HG03095 (cell line): ENCODE measurements at regions not wholly inside any gene's neighbourhood (a gene's known extent, or its start where the extent isn't known, plus 50 kb on each side); places are given as distances from the start of the nearest gene placed in this dataset.

Source experiments
- ATAC-seq: cut with Tn5 transposase; IDR thresholded peaks from one replicate; pipeline ENCODE4 v1.9.1; 2021; ENCODE audit warnings: moderate library complexity; ENCODE audit not compliant: unreplicated experiment

DNA sequence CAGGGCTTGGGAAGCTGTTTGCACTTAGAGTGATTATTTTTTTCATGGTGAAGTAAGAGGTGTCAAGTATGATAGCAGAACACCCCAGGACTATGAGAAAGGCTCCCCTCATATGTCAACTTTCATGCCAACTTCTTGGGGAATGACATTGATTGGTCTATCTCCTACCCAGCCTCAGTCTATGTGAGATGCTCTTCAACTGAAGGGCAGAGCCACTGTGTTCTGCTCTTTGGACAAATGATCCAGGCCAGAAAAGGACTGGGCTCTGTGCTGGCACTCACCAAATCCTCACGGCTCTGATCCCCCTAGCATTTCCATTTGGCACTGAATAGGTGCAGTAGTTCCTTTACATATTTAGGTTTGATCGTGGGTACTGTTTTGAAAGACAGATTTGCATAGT, 151.1 kb downstream of the DMRT2 start:
- ATAC-seq: no peak

DNA sequence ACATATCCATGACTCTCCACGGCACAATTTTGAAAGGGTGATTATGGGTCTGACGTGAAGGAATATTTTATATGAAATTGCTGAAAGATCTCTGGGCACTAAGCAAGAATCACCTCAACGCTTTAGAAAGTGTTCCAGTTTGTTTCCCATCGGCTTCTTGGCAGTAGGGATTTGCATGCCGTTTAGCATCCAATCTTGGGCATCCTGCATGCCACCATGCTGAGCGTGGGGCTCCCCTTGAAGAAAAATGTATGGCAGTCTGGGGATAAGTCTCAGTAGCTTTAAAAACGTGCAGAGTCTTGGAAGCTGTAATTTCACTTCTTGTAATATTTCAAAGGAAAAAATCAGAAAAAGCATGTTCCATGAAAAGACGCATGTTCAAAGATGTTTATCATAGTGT, 151.7 kb downstream of the DMRT2 start:
- ATAC-seq: no peak

DNA sequence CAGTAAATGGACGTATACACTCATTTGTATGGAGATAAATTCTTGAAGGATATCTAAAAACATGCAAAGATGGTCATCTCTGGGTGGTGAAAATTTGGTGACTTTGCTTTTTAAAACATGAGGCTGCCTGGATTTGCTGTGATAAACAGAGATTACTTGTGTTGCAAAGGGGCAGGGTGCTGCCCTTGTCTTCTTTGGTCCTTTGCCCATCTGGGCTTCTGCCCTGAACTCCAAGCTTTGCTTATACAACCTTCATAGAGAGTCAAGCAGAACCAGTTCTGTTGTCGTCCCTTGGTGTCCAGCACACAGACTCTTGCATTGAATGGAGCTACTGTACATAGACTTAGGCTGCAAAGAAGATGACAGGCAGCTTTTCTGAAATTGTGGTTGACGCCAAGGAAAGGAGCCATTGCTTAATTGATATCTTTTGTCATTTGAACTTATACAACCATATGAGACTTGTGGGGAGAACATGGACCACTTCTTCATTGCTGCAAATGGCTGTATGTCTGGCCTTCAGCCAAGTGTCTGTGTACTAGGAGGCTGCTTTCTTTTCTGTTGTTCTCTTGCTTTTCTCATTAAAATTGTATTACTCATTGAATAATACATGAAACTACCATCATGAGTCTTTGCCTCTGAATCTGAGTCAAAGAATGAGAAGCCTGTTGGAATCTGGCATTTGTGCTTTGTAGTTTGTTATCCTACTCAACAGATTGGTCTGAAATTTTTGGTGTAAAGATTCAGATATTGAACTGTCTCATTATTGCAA, 152.5 kb downstream of the DMRT2 start:
- ATAC-seq: no peak

DNA sequence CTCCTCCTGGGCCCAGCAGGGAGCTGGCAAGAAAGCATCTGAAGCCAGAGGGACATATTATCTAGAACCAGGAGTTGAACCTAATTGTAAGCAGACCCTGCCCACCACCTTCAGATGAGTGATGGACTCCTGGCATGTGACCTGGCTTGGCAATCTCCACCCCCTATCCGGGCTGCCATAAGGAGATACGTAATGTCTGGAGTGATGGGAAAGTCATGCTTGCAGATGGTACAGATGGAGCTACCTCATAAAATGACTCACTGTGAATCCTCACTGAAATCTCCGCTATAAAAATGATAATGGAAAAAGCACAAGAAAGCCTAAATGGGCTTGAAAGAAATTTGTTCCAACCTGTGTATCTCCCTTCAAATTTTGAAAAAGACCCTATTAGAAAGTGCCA, 157.5 kb downstream of the DMRT2 start:
- ATAC-seq: no peak

DNA sequence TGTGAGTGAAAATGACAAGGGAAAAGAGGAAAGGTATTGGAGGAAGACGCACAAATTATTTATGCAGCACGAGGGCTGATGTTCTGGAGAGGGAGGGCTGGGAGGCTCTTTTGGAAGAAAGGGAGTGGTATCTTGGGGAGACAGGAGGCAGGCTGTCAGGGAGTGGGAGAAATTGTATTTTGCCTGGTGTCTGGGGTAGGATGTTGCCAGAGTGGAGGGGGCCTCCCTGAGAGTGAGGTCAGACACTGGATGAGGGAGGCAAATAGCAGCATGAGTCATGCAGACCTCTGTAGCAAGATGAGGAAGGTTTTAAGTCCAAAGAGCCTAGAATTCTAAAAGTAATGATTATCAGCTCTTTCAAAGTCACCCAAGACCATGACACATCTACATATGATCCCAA, 158.0 kb downstream of the DMRT2 start:
- ATAC-seq: no peak

DNA sequence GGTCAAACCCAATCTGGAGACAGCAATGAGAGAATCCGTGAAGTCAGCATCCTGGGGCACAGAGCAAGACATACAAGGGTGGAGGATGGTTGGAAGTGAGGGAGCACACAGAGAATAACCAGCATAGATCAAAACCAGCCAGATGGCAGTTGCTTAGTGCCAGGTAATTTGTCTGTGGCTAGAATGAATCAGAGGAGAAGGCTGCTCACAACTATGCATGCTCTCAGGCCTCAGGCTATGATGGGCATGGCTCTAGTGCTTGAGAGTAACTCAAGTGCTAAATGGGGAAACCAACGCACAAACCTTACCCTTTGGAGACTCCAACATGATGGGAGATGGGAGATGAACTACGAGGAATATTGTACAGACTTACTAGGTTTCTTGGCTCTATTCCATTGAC, 160.8 kb downstream of the DMRT2 start:
- no peak for ATAC-seq

DNA sequence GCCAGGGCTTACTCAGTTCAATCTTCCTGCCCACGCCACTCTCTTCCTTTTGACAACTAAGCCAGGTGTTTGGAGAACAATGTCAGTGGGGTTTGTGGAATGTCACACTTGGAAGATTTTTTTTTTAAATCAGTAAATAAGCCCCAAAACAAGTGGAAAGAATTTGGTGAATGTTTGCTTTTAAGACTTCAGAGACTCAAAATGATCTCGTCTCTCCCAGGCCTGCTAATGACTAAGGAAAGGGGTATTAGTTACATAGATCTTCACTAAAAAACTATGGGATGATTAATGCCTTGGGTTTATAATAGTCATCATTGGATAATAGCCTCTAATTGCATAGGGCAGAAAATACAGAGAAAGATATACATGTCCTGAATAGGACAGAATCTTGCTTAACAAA, 166.4 kb downstream of the DMRT2 start:
- no peak for ATAC-seq

DNA sequence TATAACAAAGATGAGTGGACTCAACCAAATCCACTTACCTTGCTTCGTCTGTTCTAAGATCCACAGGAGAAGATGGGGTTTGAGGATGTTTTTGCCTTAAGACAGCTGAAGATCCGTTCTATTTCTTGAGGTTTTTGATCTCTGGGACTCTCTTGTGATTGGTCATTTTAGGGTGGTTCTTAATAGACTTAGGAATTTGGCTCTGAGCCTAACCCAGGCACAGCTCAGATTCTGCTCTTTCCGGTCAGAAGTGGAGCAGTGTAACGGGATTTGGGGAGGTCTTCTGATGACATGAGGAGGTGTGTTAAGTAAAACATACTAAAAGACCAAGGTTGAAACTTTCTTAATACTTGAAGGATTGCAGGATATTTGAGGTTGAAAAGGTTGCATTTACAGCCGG, 166.9 kb downstream of the DMRT2 start:
- no peak for ATAC-seq

DNA sequence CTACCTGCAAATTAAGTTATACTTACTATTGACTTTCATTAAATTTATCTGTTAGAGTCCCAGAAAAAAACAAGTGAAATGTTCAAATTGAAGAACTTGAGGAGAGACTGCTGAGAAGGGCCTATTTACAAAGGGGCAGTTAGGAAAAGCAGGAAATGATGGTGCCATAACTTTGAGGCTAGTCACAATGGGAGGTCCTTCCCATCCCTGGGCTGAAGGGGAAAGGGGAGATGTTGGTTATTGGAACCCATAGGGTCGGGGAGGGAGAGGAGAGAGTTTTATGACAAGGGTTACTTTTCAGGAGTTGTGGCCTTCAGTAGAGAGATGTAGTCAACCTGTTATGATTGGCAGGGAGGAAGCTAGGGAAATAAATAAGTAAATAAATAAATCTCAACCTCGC, 169.1 kb downstream of the DMRT2 start:
- no peak for ATAC-seq

DNA sequence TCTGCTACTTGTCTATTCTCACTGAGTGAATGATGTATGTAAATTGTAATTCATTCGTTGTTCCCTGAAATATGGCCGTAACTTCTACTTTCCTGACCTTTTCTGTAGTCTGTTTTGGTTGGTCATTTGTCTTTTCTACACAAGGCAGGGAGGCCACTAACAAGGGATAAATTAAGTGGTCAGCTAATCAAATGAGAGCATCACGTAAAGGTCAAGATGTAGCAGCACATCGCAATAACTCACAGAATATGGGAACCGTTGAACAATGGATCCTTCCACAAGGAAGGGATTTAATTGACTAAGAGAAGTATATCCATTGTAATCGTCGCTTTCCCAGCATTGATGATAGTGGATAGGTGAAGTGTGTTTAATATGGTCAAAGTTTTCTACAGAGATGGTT, 171.1 kb downstream of the DMRT2 start:
- no peak for ATAC-seq

DNA sequence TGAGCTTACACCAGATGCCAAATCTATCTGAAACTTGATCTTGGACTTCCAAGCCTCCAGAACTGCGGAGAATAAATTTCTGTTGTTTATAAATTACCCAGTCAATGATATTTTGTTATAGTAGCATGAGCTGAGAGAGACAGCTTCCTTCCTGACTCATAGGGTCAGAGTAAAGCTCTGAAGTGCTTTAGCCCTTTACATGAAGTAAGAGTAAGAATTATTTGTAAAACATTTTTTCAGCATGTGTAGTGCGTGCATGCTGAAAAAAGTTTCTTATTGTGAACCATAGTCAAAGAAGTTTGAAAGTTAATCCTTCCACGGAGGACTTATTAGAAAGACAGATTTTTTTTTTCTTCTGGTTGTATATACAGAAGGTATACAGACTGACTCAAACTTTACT, 172.4 kb downstream of the DMRT2 start:
- no peak for ATAC-seq

DNA sequence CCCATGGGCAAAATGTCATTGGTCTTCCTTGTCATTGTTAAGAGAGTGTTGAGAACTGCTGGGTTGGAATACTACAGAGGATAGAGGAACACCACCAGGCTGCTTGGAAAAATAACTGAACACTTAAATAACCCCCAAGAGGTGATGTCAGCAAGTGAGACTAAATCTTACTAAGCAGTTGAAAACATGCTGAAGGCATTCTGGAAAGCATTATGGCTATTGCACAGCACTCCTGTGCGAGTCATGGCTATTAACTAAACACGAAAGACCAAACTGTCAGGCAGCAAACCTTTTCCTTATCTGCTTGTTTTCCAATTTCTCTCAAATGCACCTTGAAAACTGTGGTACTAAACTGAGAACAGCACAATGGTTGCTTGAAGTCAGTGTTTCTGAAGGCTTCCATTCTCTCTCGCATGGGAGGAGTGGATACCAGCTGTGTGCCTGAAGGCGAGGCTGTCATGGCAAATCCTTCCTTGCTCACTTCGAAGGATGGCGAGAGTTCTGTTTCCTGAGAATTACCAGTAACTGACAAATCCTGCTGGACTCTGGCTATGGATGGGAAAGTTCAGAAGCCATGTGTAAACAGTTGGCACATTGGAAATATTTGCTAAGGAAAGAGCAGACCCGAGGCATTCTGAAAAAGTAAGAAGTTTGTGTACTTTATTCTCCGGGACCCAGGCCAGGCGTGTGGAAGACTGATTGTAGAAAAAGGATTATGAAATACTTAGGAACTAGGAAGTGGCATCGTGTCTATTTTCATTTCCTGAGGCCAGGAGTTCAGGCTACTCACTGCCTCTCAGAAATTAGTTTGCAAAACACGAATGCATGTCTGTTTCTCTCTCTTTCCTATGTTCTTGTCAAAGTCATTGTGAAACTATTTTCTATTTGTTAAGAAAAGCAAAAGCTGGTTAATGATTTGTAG, 182.1 kb downstream of the DMRT2 start:
- no peak for ATAC-seq

DNA sequence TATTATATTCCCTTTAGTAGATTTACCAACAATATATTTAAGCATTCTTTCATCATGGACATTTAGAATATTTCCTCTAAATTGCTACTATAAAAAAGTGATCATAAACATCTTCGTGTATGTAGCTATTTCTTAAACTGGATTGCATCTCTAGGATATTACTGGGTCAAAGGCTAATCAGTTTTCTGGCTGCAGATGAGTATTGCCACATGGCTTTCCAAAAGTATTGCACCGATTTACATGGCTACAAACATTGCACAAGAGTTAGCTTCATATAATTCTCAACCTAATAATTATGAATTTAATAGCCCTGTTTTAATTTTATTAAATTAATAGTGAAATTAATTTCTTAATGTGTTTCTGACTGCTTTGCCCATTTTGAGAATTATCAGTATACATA, 183.4 kb downstream of the DMRT2 start:
- no peak for ATAC-seq

DNA sequence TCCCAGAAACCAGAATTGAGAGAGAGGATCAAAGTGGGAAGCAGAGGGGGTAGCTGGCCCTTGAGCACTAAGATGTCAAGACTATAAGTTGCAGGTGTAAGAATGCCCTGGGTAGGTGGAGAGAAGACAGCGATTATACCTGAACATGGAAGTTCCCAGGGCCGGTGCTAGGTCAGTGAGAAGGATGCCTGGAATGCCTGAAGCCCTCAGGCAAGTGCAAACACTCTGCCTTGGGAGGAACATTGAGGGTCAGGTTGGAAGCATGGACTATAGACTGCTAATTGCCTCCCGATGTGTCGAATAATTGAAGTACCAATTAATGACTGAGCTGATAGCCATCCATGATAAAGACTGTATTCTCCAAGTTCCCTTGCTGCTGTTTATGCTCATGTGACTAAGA, 185.5 kb downstream of the DMRT2 start:
- ATAC-seq: no peak

DNA sequence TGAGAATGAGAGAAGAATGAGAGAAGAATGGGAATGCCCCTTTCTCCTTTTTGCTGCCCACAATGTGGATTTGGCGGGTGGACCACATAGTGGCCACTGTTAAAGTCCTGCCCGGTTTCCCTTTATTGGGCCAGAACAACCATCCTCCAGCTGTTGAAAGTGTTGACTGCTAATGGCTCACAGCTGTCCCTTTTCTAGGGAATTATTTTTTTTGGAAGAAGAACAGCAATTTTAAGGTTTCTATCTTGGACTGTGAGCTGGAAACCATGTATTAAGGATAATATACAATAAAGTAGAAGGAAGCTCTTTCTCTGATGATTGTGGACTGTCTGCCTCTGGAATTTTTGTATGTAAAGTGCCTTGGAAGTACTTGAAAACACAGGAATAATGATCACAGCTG, 185.9 kb downstream of the DMRT2 start:
- ATAC-seq: no peak

DNA sequence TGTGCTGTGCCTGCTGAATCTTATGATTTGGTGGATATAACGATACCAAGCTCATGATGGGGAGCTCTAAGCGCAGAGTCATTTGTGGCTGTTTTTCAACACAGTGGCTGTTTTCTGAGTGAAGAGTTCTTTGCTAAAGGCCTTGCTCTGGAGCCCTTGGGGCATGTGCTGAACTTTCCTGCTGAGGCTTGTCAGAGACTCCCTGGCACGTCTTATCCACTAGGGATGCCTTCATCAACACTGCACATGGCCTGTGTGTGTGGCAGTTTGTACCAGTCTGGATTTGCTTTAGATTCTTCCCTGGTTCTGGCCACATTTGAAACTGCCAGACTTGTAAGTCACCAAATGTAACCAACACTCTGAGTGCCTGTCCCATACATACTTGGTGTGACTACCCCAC, 188.2 kb downstream of the DMRT2 start:
- ATAC-seq: no peak

DNA sequence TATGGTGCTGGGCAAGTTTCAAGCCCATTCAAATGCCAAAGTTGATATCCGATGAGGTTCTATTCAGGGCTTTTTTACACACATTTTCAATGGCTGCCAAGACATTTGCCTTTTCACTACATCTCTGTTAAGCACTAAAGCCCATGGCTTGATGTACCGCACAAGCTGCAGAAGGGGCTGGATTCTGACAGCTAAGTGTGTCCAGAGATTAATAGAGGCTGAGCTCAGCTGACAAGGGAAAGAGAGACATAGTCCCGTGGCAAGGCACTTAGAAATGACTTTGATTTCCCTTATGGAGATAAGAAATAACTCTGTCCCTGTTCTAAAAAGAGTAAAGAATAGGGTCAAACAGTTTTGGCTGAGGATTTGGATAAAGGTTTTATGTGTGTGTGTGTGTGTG, 198.6 kb downstream of the DMRT2 start:
- ATAC-seq: no peak

DNA sequence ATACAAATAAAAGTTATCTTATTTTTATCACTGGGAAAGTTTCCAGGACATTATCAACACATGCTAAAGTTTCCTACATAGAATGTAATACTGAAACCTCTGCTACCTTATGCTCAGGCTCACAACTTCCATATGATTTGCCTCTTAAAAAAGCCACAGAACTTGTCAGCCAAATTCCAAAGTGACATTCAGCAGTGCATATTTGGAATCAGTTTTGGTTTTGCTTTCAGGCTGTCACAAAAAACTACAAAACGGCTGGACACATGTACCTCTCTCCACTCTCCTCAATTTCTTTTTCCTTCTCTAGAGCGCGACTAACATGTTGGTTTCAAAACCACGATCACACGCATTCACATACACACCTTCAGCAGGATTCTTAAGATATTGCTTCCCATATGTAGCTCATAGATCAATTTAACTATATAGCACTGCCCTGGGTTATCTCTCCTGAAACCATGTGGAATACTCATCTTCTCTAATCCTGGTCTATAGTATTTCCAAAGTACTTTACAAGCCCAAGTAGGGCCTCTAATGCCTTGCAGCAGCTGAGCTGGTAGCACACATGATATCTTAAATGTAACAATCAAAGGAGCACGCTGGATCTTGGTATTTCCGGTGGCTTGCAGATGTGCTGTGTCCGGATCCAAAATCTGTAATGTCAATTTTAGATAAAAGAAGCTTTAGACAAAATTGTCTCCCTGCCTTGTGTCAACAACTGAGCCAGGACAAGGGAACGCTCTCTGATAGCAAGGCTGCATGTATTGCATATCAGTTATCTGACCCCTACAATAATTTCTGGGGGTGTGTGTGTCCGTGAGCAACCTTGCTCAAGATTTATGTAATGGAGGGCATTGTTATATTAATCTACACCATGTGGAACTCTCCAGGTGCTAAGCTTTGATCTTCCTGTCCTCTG, 203.2 kb downstream of the DMRT2 start:
- no peak for ATAC-seq

DNA sequence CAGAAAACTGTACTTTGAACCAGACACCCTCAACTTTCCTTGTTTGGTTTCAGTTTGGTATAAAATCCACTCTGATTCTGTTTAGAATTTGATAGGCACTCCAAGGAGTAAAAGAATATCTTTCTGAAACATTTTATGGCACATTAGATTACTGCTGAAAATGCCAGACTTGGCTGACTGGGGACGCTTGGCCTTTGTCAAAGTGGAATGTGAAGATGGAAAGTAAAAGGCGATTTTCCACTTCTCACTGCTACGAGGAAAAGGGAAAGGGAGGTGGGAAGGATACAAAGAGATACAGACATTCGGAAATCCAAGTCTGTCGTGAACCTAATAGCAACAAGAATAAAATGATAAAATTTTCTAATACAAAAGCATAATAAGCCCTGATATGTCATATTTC, 203.9 kb downstream of the DMRT2 start:
- ATAC-seq: no peak

DNA sequence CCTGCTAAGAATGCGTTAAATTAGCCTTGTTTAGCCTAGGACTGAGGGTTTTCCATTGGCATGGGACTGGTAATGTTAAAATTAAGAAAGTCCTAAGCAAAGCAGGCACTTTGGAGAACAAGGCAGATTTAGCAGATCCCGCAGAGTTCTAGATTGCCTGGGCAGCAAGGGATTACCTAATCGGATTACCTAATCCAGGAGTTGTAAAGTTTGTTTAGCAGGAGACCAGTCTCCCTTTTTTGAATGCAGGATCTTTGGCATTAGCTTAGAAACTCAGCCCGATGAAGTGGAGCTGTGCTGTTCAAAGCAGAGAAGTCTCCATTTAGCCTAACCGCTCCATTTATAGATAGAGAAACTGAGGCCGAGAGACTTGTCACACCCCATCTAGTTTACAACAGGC, 206.0 kb downstream of the DMRT2 start:
- ATAC-seq: no peak

DNA sequence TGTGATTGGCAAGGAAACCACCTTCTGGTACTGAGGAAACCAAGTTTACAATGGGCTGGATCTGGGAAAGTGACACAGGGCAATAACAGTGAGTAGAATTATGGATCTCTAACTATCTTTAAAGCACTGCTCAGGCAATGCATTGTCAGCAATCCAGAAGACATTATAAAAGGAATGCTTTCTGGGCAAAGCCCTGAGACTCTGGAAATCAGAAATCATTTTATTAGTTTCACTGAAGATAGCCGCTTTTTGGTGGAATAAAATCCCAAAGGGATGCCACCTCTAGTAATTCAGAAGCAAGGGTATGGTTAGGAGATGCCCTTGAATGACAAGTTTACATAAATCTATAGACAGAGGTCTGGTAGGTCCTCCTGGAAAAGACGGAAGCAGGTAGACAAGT, 211.1 kb downstream of the DMRT2 start:
- no peak for ATAC-seq
